ENCODE measurements at regions not wholly inside any gene's neighbourhood (a gene's known extent, or its start where the extent isn't known, plus 50 kb on each side); places are given as distances from the start of the nearest gene placed in this dataset.

DNA sequence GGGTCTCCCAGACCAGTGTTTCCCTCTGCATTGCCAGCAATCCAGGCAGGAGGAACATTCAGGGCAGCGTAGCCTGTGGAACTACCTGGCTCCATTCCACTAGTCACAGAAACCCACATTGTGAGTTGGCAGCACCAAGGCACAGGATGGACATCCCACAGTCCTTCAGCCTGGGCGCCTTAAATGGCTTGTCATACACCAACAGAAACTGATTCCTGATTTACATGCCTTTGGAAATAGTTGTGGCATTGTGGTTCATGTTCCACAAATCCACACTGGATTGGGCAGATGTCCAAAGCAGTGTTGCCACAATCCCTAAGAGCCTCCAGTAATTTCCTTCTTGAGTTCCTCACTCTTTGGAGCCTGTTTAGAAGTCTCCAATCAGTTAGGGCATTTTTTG, 225.6 kb downstream of the BLID start:
- H3K4me3 ChIP-seq (ENCODE audit: low read depth, low read length), result no peak overlapping the region

DNA sequence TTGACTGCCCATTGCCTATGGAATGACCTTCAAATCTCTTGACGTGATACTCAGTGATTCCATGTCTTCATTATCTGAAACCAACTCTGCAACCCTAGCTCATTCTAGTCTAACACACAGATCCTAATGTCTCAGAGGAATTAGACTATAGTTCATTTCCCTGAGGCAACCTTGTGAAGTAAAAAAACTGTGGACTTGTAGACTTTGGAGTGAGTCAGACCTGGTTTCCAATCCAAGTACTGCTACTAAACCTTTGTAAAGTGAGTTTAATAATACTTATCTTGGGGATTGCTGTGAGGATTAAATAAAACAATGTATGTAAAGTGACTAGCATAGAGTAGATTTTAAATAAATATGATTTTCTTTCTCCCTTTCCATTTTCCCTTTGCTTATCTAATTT, 226.1 kb downstream of the BLID start:
- no peak for TF ChIP-seq CTCF (conservative IDR thresholded peaks at IDR 0.05; ENCODE audit: low read depth, low read length)
- no peak overlapping the region for H3K4me3 ChIP-seq (ENCODE audit: low read depth, low read length)
- DNase-seq (ENCODE audit: low read depth), result peak; percentile 56

More for the DNA sequence above, 225.6 kb downstream of the BLID start:
- peak; percentile 58 for DNase-seq (ENCODE audit: low read depth)
- TF ChIP-seq CTCF (conservative IDR thresholded peaks at IDR 0.05; ENCODE audit: low read depth, low read length), result no peak

- no peak for TF ChIP-seq CTCF (conservative IDR thresholded peaks at IDR 0.05; ENCODE audit: low read depth, low read length)
- H3K4me3 ChIP-seq (ENCODE audit: low read depth, low read length), result no peak overlapping the region
Measured at GRCh38 chr11:121889186-121889585, 226.8 kb downstream of the BLID start.

GRCh38 chr11:121887976-121888557, 227.9 kb downstream of the BLID start:
- no peak for TF ChIP-seq CTCF (conservative IDR thresholded peaks at IDR 0.05; ENCODE audit: low read depth, low read length)
- no peak overlapping the region for H3K4me3 ChIP-seq (ENCODE audit: low read depth, low read length)
- DNase-seq (ENCODE audit: low read depth), result no peak

More at GRCh38 chr11:121889186-121889585, 226.8 kb downstream of the BLID start:
- DNase-seq (ENCODE audit: low read depth), result no peak

DNA sequence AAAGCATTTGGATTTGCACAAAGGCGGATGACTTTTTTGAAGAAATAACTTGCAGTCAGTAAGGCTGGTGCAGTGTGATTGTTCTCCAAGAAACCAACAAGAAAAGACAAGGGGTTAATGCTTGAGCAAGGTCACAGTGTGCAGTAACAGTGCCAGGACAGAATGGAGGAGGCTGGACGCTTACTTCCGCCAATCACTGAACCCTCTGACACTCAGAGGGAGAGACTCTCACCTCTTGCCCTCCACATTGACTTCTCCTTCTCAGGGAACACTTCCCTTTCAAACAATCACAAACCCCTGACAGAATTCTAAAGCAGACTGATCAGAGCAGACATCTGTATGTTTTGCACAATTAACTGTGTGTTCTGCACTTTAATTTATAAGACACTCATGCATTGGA, 228.4 kb downstream of the BLID start:
- H3K4me3 ChIP-seq (ENCODE audit: low read depth, low read length), result no peak overlapping the region
- no peak for DNase-seq (ENCODE audit: low read depth)
- no peak for TF ChIP-seq CTCF (conservative IDR thresholded peaks at IDR 0.05; ENCODE audit: low read depth, low read length)

- DNase-seq (ENCODE audit: low read depth), result no peak
- no peak overlapping the region for H3K4me3 ChIP-seq (ENCODE audit: low read depth, low read length)
- TF ChIP-seq CTCF (conservative IDR thresholded peaks at IDR 0.05; ENCODE audit: low read depth, low read length), result no peak
Measured at GRCh38 chr11:121886996-121887395, 229.0 kb downstream of the BLID start.

DNA sequence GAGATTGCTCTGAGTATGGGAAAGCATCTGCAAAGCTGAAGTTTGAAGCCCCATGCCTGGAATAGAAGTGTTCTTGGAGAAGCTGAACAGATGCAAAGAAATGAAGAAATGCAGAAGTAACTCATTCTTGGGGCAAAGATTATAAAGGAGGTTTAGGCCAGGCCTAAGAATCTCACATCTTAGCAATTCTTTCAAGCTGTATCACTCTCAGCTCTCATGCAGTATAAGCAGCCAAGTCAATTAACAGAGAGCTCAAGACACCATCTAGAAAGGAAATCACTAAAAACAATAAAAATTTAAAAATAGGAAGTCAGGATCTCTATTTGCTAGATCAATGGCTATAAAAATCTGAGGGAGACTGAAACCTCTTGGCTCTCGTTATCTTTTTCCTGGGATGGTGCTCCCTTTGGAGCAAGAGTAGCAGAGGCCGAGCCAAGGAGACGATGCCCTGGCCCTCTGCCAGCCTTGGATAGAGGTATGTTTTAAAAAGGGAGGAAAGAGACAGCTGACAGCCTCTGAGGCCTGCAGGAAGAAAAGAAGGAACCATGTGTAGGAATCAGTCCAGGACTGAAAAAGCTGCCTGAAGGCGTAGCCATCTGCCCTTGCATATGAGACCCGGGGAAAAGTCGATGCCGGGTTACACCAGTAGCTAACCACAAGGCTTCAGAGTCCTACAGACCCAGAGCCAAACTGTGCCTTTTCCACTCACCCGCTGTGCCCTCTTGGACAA, 229.8 kb downstream of the BLID start:
- no peak overlapping the region for H3K4me3 ChIP-seq (ENCODE audit: low read depth, low read length)
- no peak for TF ChIP-seq CTCF (conservative IDR thresholded peaks at IDR 0.05; ENCODE audit: low read depth, low read length)
- DNase-seq (ENCODE audit: low read depth), result peak; percentile 21
